HCT116 (cell line): ENCODE measurements at regions not wholly inside any gene's neighbourhood (a gene's known extent, or its start where the extent isn't known, plus 50 kb on each side); places are given as distances from the start of the nearest gene placed in this dataset.

Source experiments
- ATAC-seq: fragments of 200-7000 bp; cut with Tn5 transposase; 2 replicates; pipeline ENCODE4 v1.9.1; 2020; ENCODE audit warnings: mild to moderate bottlenecking, moderate library complexity
- BruUV-seq: library from RNA; stranded (reverse); fragments of 400-500 nt; replicated peaks from 2 replicates; lab custom pipeline; 2021; lab: Mats Ljungman, UMichigan
- CTCF ChIA-PET: fragments of 300-600 bp; sonication (Branson Sonifier 250); formaldehyde crosslinking; loops from one replicate; lab custom pipeline; 2021; ENCODE audit warnings: antibody characterized with exemption; lab: Charles Lee
- POLR2A ChIA-PET: fragments of 300-600, 350-600 bp; sonication (Branson Sonifier 250); formaldehyde crosslinking; loops from one replicate; lab custom pipeline; 2021; ENCODE audit warnings: antibody characterized with exemption; lab: Charles Lee
- RAD21 ChIA-PET, 2 experiments: fragments of 300-600 bp; sonication (Branson Sonifier 250); formaldehyde crosslinking; loops; one replicate each; lab custom pipeline; 2023; ENCODE audit warnings: low total read pairs in 2 of 2; ENCODE audit not compliant: uncharacterized antibody in 2 of 2, unreplicated experiment in 2 of 2, low non-redundant PET in 1 of 2; lab: Charles Lee
- DNase-seq: peaks from one replicate; pipeline ENCODE4 v3.0.0-alpha.2; 2010; ENCODE audit warnings: low read depth, low spot score
- H2AFZ ChIP-seq: fragments of 200-600 bp; shearing (Covaris generic), sonication (generic); 2 replicates; pipeline ENCODE4 v1.6.1; 2017; ENCODE audit warnings: low read depth, mixed run types, mixed read lengths, antibody characterized with exemption, low read length; ENCODE audit not compliant: poor library complexity, severe bottlenecking
- H3K27ac ChIP-seq: 2 replicates; pipeline ENCODE4 v1.5.1; 2012; ENCODE audit warnings: low read depth, low read length
- H3K27me3 ChIP-seq: fragments of 200-600 bp; sonication (generic); 2 replicates; pipeline ENCODE4 v1.6.1; 2016; ENCODE audit warnings: mixed run types, low read length, mixed read lengths; ENCODE audit not compliant: insufficient read depth
- H3K36me3 ChIP-seq, 2 experiments: fragments of 200-500 bp in 1 of 2; fragments of 200-600 bp in 1 of 2; sonication (Bioruptor generic) in 1 of 2; sonication (generic) in 1 of 2; 2 replicates each; pipeline versions ENCODE4 v1.5.1 to v1.6.1; 2014 to 2016; ENCODE audit warnings: low read length in 2 of 2, inconsistent platforms in 1 of 2, mixed read lengths in 1 of 2, mixed run types in 1 of 2; ENCODE audit not compliant: insufficient read depth in 2 of 2, control insufficient read depth in 1 of 2
- H3K4me1 ChIP-seq, 2 experiments: fragments of 200-600 bp in 1 of 2; sonication (generic) in 1 of 2; 2 replicates each; pipeline versions ENCODE4 v1.5.1 to v1.6.1; 2012 to 2017; ENCODE audit warnings: low read length in 2 of 2, inconsistent platforms in 1 of 2, mild to moderate bottlenecking in 1 of 2, mixed read lengths in 1 of 2, mixed run types in 1 of 2, moderate library complexity in 1 of 2; ENCODE audit not compliant: insufficient read depth in 2 of 2, control insufficient read depth in 1 of 2
- H3K4me2 ChIP-seq: fragments of 200-600 bp; sonication (generic); 2 replicates; pipeline ENCODE4 v1.6.1; 2017; ENCODE audit warnings: mixed run types, low read length, mixed read lengths
- H3K4me3 ChIP-seq, 2 experiments: fragments of 200-600 bp in 1 of 2; sonication (generic) in 1 of 2; replicated peaks in 1 of 2; 2 replicates each; pipeline ENCODE4 v1.5.1; 2011 to 2016; ENCODE audit warnings: low read length in 2 of 2, control low read depth in 1 of 2, low read depth in 1 of 2, mild to moderate bottlenecking in 1 of 2, mixed read lengths in 1 of 2, mixed run types in 1 of 2
- H3K79me2 ChIP-seq: fragments of 200-600 bp; sonication (generic); 2 replicates; pipeline ENCODE4 v1.6.1; 2017; ENCODE audit warnings: mild to moderate bottlenecking, mixed run types, low read length, moderate library complexity, mixed read lengths; ENCODE audit not compliant: insufficient read depth
- H3K9ac ChIP-seq: fragments of 200-600 bp; sonication (generic); 2 replicates; pipeline ENCODE4 v1.6.1; 2016; ENCODE audit warnings: low read length, mixed read lengths
- H3K9me2 ChIP-seq: fragments of 200-600 bp; sonication (generic), shearing (Covaris generic); 2 replicates; pipeline ENCODE4 v1.6.1; 2017; ENCODE audit warnings: mixed run types, mild to moderate bottlenecking, moderate library complexity; ENCODE audit not compliant: insufficient read depth
- H3K9me3 ChIP-seq, 2 experiments: fragments of 200-500 bp in 1 of 2; fragments of 200-600 bp in 1 of 2; sonication (Bioruptor generic) in 1 of 2; sonication (generic) in 1 of 2; 2 replicates each; pipeline ENCODE4 v1.6.1; 2014 to 2017; ENCODE audit warnings: low read length in 2 of 2, mixed read lengths in 2 of 2, inconsistent platforms in 1 of 2, low read depth in 1 of 2, mild to moderate bottlenecking in 1 of 2, mixed run types in 1 of 2, moderate library complexity in 1 of 2; ENCODE audit not compliant: control insufficient read depth in 1 of 2, insufficient read depth in 1 of 2
- H4K20me1 ChIP-seq: fragments of 200-600 bp; sonication (generic), shearing (Covaris generic); 2 replicates; pipeline ENCODE4 v1.6.1; 2017; ENCODE audit warnings: mixed run types, mild to moderate bottlenecking, moderate library complexity; ENCODE audit not compliant: insufficient read depth
- CBX3 ChIP-seq: IDR thresholded peaks from 2 replicates; pipeline ENCODE4 v1.6.1; 2012; ENCODE audit warnings: low read depth
- CEBPB ChIP-seq: IDR thresholded peaks from 2 replicates; pipeline ENCODE4 v1.6.1; 2012; ENCODE audit warnings: low read depth
- ELF1 ChIP-seq: IDR thresholded peaks from 2 replicates; pipeline ENCODE4 v1.6.1; 2012; ENCODE audit warnings: low read depth, borderline replicate concordance
- EZH2 ChIP-seq: fragments of 200-600 bp; sonication (generic); IDR thresholded peaks from 2 replicates; pipeline ENCODE4 v1.6.1; 2017; ENCODE audit warnings: antibody characterized with exemption, mixed run types
- EZH2phosphoT487 ChIP-seq: fragments of 200-600 bp; IDR thresholded peaks from 2 replicates; pipeline ENCODE4 v1.6.1; 2018; ENCODE audit warnings: antibody characterized with exemption, borderline replicate concordance
- JUND ChIP-seq: IDR thresholded peaks from 2 replicates; pipeline ENCODE4 v1.6.1; 2012
- POLR2A ChIP-seq: IDR thresholded peaks from 2 replicates; pipeline ENCODE4 v1.7.0; 2011; ENCODE audit warnings: borderline replicate concordance; ENCODE audit not compliant: insufficient read depth, insufficient read length; ENCODE audit errors: extremely low read depth
- POLR2AphosphoS5 ChIP-seq: IDR thresholded peaks from 2 replicates; pipeline ENCODE4 v1.6.1; 2011; ENCODE audit warnings: mild to moderate bottlenecking, low read depth, low read length, moderate library complexity
- REST ChIP-seq: IDR thresholded peaks from 2 replicates; pipeline ENCODE4 v1.6.1; 2012; ENCODE audit warnings: low read depth
- SIN3A ChIP-seq: IDR thresholded peaks from 2 replicates; pipeline ENCODE4 v1.6.1; 2012; ENCODE audit warnings: low read depth
- SP1 ChIP-seq: IDR thresholded peaks from 2 replicates; pipeline ENCODE4 v1.6.1; 2012; ENCODE audit warnings: low read depth
- TCF7L2 ChIP-seq: IDR thresholded peaks from 2 replicates; pipeline ENCODE4 v1.7.0; 2011; ENCODE audit warnings: borderline replicate concordance, inconsistent platforms; ENCODE audit not compliant: insufficient read depth, insufficient read length; ENCODE audit errors: extremely low read depth
- YY1 ChIP-seq: IDR thresholded peaks from 2 replicates; pipeline ENCODE4 v1.6.1; 2011; ENCODE audit warnings: low read length, low read depth, moderate library complexity, mild to moderate bottlenecking; ENCODE audit not compliant: insufficient replicate concordance; ENCODE audit errors: extremely low read depth
- ZFX ChIP-seq: fragments of 450-650 bp; IDR thresholded peaks from 2 replicates; pipeline ENCODE4 v1.6.1; 2017
- ZNF274 ChIP-seq: fragments of 200-500 bp; sonication (Bioruptor generic); IDR thresholded peaks from 2 replicates; pipeline ENCODE4 v1.6.1; 2014; ENCODE audit warnings: mild to moderate bottlenecking, low read depth, low read length, inconsistent platforms
- intact Hi-C: fragments of 100-400 bp; cut with micrococcal nuclease; formaldehyde crosslinking; loops from 2 replicates; pipeline ENCODE4 v1.10.0; 2022
- TF ChIP-seq, protein P1 (sequence below): IDR thresholded peaks from 2 replicates; pipeline ENCODE4 v1.6.1; 2012
- TF ChIP-seq, protein P2 (sequence below): IDR thresholded peaks from 2 replicates; pipeline ENCODE4 v1.6.1; 2012
- TF ChIP-seq, protein P3 (sequence below): IDR thresholded peaks from 2 replicates; pipeline ENCODE4 v1.6.1; 2011; ENCODE audit warnings: mild to moderate bottlenecking, low read length, moderate library complexity; ENCODE audit not compliant: insufficient replicate concordance; ENCODE audit errors: extremely low read depth

DNA sequence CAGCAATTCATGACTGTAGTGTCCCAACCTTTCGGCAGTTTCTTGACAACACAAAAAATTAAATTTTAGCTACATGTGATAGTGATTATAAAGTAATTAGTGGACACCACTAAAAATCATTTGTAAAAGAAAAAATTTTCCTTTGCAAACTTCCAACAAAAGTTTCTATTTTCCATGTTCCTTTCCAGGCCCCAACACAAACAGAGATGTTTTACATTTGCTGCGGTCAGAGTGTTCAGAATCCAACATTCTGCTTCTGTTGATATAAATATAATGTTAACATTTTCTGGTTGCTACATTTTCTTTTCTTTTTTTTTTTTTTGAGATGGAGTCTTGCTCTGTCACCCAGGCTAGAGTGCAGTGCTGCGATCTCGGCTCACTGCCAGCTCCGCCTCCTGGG, 54.9 kb upstream of the WLS start:
- H3K79me2 ChIP-seq, result no peaks in the 10 kb centered on the region
- no peaks in the 10 kb centered on the region for H3K4me1 ChIP-seq
- no peaks in the 10 kb centered on the region for H3K9me3 ChIP-seq
- H3K27ac ChIP-seq, result no peak overlapping the region
- ChIA-PET CTCF (no interaction called here), RAD21 (no interaction called here), POLR2A (no interaction called here)
- ATAC-seq, result no peak
- no peak overlapping the region for H3K4me2 ChIP-seq
- intact Hi-C loops, result no loop called here
- H3K4me3 ChIP-seq, result no peak overlapping the region
- H4K20me1 ChIP-seq, result no peaks in the 10 kb centered on the region
- no peaks in the 10 kb centered on the region for H3K9me2 ChIP-seq
- no peaks in the 10 kb centered on the region for H3K27me3 ChIP-seq
- TF ChIP-seq CEBPB, result no peak
- TF ChIP-seq CBX3, result no peak
- TF ChIP-seq, protein P1, sequence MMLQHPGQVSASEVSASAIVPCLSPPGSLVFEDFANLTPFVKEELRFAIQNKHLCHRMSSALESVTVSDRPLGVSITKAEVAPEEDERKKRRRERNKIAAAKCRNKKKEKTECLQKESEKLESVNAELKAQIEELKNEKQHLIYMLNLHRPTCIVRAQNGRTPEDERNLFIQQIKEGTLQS, result no peak
- no peak for TF ChIP-seq EZH2
- TF ChIP-seq ZFX, result no peak
- TF ChIP-seq POLR2AphosphoS5, result no peak
- no peak for TF ChIP-seq REST
- TF ChIP-seq POLR2A, result no peak
- TF ChIP-seq YY1, result no peak
- no peak for TF ChIP-seq JUND
- TF ChIP-seq TCF7L2, result no peak
- no peak for TF ChIP-seq SIN3A
- no peak for TF ChIP-seq EZH2phosphoT487
- TF ChIP-seq, protein P2, sequence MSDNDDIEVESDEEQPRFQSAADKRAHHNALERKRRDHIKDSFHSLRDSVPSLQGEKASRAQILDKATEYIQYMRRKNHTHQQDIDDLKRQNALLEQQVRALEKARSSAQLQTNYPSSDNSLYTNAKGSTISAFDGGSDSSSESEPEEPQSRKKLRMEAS, result no peak
- no peak for TF ChIP-seq SP1
- TF ChIP-seq ELF1, result no peak
- TF ChIP-seq, protein P3, sequence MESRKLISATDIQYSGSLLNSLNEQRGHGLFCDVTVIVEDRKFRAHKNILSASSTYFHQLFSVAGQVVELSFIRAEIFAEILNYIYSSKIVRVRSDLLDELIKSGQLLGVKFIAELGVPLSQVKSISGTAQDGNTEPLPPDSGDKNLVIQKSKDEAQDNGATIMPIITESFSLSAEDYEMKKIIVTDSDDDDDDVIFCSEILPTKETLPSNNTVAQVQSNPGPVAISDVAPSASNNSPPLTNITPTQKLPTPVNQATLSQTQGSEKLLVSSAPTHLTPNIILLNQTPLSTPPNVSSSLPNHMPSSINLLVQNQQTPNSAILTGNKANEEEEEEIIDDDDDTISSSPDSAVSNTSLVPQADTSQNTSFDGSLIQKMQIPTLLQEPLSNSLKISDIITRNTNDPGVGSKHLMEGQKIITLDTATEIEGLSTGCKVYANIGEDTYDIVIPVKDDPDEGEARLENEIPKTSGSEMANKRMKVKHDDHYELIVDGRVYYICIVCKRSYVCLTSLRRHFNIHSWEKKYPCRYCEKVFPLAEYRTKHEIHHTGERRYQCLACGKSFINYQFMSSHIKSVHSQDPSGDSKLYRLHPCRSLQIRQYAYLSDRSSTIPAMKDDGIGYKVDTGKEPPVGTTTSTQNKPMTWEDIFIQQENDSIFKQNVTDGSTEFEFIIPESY, result no peak
- TF ChIP-seq ZNF274, result no peak
- no peak for DNase-seq
- no peaks in the 10 kb centered on the region for H3K36me3 ChIP-seq
- no peak overlapping the region for H2AFZ ChIP-seq
- no peak overlapping the region for H3K9ac ChIP-seq
- no TSS peak for BruUV-seq
